ENCODE measurements at regions not wholly inside any gene's neighbourhood (a gene's known extent, or its start where the extent isn't known, plus 50 kb on each side); places are given as distances from the start of the nearest gene placed in this dataset.

GRCh38 chr2:128750328-128751165 lies 431.9 kb upstream of the HS6ST1 start:
- DNase-seq (ENCODE audit: low spot score): no peak

GRCh38 chr2:128751746-128752145 lies 433.1 kb upstream of the HS6ST1 start:
- DNase-seq (ENCODE audit: low spot score): no peak

- no peak for DNase-seq (ENCODE audit: low spot score)
Observed at GRCh38 chr2:128752691-128753263, 434.1 kb upstream of the HS6ST1 start.

GRCh38 chr2:128753321-128753720 lies 434.7 kb upstream of the HS6ST1 start:
- no peak for DNase-seq (ENCODE audit: low spot score)

DNA sequence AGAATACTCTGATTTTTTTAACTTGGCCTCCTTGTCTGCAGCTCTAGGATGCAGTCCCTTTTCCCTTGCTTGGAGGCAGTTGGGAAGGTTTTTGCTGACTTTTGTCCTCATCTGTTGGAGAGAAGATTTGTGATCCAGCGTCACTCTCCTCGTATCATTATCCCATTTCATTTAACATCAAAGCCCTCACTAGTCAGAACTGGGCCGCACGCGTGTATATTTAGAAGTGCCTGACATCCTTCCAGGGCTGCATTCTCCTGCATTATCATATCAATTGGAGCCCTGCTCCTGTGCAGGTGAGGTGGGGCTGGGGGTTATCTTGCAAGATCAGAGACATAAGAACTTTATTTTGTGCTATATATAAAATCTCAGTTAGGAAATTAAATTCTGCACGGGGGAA lies 435.1 kb upstream of the HS6ST1 start:
- no peak for DNase-seq (ENCODE audit: low spot score)

DNA sequence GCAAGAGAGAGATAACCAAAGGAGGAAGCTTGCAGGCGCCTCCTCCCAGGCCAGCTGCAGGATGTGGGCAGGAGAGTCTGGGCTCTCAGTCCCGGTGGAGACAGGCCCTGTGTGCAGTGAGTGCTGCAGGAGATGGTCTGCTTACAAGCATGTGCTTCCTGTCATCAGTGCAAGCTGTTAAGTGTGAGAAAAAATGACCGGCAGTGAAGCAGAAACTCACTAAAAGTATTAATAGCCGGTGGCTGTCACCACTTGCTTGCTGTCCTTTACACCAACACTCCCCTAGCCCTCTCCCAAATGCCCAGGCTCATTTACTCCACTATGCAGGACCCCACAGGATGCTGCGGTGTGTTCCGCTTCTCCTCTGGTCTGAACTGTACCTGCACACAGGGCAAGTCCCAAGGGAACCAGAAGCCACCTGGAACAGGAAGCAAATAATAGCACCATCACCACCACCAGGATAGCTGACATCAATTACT lies 435.6 kb upstream of the HS6ST1 start:
- no peak for DNase-seq (ENCODE audit: low spot score)

DNA sequence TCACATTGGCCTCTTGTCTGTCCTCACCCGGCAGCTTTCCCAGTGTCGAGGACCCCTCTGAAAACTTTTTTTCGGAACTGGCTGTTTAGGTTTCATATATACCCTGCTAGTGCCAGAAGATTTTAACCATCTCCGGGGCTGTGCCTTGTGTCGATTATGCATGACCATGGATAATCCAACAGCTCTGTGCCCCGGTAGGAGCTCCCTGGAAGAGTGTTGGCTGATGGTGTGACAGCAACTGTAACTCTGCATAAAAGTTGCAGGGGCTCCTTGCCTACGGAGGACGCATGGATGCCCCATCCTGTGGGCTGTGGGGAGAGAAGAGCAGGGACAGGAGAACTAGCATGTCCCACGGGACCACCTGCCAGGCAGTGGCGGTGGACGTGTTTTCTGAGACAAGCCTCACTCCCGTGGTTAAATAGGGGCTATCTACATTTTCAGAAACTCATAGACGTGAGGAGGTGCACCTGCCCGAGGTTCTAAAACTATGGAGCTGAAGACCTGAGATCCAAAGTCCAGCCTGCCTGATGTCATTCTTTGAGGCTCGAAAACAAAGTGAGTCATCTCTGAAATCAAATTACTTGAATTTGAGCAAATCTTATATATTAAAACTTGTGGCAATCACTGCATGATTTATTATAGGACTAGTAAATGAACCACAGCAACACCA lies 437.2 kb upstream of the HS6ST1 start:
- DNase-seq (ENCODE audit: low spot score): no peak

GRCh38 chr2:128756365-128756717 lies 437.7 kb upstream of the HS6ST1 start:
- no peak for DNase-seq (ENCODE audit: low spot score)

GRCh38 chr2:128765811-128766210 lies 447.1 kb upstream of the HS6ST1 start:
- no peak for DNase-seq (ENCODE audit: low spot score)

GRCh38 chr2:128768041-128768440 lies 449.4 kb upstream of the HS6ST1 start:
- DNase-seq (ENCODE audit: low spot score): no peak

DNA sequence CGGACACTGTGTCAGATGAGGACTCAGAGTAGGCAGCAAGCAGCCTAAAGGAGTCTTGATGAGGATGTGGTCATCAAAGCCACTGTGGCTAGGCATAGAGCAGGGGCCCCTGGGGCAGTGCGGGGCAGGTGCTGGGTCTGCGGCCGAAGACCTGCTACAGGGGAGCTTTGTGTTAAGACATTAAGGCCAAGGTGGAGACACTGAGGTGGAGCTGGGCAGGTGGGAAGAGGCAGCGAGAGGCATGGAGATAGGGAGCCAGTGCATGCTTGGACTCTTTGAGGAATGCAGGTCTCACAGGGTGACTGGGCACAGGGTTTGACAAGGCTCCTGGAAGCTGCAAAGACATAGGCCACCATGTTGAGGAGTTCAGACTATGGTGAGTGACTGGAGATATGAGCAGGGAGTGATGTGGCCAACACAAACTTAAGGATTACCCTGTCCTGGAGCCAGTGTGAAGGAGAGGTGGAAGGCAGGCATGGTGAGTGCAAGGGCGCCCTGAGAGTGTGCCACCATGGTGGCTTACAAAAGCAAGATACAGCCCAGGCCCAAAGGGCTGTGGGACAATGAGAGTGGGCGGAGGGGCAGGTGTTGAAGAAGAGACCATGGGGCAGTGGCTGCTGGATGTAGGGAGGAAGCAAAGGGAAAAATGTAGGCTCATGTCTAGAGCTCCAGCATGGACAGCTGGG lies 450.9 kb upstream of the HS6ST1 start:
- no peak for DNase-seq (ENCODE audit: low spot score)

GRCh38 chr2:128770143-128771085 lies 451.7 kb upstream of the HS6ST1 start:
- DNase-seq (ENCODE audit: low spot score): no peak

DNA sequence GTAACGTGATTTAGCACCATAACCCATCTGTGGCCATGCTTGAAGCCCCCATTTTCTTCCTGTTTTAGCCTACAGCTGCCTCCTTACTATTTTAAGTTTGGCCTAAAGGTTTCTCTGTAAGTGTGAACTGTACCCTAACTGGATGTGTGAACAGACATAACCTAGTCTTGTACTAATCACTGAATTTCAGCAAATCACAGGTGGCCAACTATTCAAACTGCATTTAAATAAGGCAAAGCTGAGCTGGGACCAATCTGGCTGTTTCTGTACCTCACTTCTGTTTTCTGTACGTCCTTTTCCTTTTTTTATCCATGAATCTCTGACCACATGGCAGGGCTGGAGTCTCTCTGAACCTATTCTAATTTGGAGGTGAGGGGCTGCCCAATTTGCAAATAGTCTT lies 452.7 kb upstream of the HS6ST1 start:
- DNase-seq (ENCODE audit: low spot score): no peak

DNA sequence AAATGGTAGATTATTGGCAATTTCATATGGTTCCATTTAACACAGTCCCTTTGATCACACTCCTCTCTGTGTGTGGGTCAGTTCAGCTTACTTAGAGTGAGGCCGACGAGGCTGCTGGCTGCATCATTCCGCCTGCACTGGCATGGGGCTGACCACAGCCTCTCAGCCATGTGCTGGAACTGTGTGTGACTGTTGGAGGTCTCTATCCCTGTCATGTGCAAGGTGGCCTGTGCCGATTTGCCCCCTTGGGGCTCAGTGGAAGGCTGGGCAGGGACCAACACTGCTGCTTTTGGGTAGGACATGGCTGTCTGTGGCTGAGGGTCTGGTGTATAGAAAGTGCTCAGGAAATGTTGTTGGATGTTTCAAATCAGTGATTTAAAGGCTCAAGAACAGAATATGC lies 454.0 kb upstream of the HS6ST1 start:
- no peak for DNase-seq (ENCODE audit: low spot score)

DNA sequence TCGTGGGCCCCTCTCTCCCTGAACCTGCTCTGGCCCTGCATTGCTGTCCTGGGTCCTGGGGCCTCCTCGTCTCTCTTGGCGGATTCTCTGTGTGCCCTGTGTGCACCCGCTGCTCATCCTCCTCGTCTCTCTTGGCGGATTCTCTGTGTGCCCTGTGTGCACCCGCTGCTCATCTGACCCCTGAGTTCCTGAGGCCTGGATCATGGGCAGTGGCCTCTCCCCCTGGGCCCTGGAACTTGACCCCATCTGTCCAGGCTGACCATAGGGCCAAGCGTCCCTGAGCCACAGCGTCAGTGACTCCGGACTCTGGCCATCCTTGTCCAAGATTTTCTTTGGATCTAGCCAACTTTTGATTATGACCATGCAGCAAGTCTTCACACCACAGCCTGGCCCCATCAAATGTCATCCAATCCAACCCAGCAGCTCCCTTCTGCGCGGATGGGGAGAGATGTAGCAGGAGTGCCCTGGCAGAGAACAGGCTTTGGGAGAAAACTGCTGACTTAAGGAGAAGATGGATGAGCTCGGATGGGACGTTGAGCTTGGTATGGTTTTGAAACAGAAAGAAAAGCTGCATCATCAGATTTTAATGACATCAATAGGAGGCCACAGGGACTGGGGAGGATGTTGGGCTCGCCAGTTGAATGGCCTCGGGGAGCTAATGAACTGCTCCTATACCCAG lies 455.1 kb upstream of the HS6ST1 start:
- DNase-seq (ENCODE audit: low spot score): no peak

- DNase-seq (ENCODE audit: low spot score): no peak
Observed at GRCh38 chr2:128774320-128775216, 455.9 kb upstream of the HS6ST1 start.

GRCh38 chr2:128775217-128775913 lies 456.7 kb upstream of the HS6ST1 start:
- DNase-seq (ENCODE audit: low spot score): no peak

DNA sequence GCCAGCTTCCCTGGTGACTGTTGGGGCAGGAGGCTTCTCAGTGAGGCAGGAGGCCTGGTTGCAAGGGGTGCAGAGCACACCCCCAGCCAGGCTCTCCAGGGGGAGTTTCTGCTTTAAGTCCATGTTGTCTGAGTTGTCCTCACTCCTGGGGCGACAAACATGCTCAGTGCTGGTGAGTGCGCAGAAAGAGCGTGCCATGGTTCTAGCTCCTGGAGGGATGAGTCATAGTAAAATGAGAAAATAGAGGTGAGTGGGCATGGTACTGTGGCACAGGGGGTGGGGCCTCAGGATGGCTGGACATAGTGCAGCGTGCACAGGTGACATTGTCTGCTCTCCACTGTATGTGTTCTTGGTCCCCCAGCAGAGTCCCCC lies 457.2 kb upstream of the HS6ST1 start:
- no peak for DNase-seq (ENCODE audit: low spot score)

- no peak for DNase-seq (ENCODE audit: low spot score)
Observed at GRCh38 chr2:128776461-128777195, 458.0 kb upstream of the HS6ST1 start.
